ENCODE measurements at regions not wholly inside any gene's neighbourhood (a gene's known extent, or its start where the extent isn't known, plus 50 kb on each side); places are given as distances from the start of the nearest gene placed in this dataset.

DNA sequence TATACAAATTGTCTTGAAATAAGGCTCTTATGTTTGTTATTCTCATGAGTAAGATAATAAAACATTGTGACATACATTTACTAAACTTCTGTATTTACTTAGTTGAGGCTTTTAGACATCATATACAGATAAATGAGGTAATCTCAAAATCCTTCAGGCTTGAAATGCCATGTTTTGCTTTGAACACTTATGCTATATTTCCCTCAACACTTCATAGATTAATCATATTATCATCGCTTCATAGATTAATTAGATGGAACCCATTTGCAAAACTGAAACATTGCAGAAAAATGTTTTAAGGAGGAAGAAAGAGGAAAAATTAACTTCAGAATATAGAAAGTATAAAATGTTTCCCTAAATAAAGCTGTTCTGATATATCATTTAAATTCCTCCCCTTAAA, 165.0 kb upstream of the CNTNAP2 start:
- no peak overlapping the region for H3K4ac ChIP-seq (replicated peaks; ENCODE audit: insufficient read length, low read depth, low read length)
- no peak overlapping the region for H2BK12ac ChIP-seq (ENCODE audit: low read depth, low read length)
- no peak overlapping the region for H4K8ac ChIP-seq (ENCODE audit: extremely low read depth, insufficient read depth, low read length)
- CTCF ChIA-PET (ENCODE audit: partially characterized antibody), result interaction anchor here (1.0 to 1.5 kb wide), 2 partner anchors 20 to 49 kb away, joined by 3 read pairs; no protein-coding TSS in a partner anchor
- no peak overlapping the region for H3K18ac ChIP-seq (ENCODE audit: extremely low read depth, low read length)
- H2BK120ac ChIP-seq (replicated peaks; ENCODE audit: low read depth, low read length), result no peak overlapping the region
- H3K79me2 ChIP-seq (ENCODE audit: control insufficient read depth in 1 of 2, insufficient read depth in 2 of 2, low read length in 2 of 2), result no peaks in the 10 kb centered on the region
- H2AFZ ChIP-seq (ENCODE audit: low read length), result no peak overlapping the region
- H3K9me3 ChIP-seq (ENCODE audit: insufficient read depth in 2 of 2, low read depth in 1 of 2, low read length in 1 of 2), result no peaks in the 10 kb centered on the region
- H4K5ac ChIP-seq (ENCODE audit: insufficient read length, low read depth, low read length), result no peak overlapping the region
- H3K36me3 ChIP-seq (ENCODE audit: control insufficient read depth in 2 of 4, insufficient read depth in 4 of 4, low read length in 3 of 4), result no peaks in the 10 kb centered on the region
- no peak overlapping the region for H3K23ac ChIP-seq (ENCODE audit: insufficient read length)
- DNase-seq (ENCODE audit: low read depth in 1 of 2, low spot score in 2 of 2) (no peak), FAIRE-seq (no peak)
- no peak overlapping the region for H3K14ac ChIP-seq (ENCODE audit: insufficient read length)
- no peaks in the 10 kb centered on the region for H4K20me1 ChIP-seq (replicated peaks in 1 of 2; ENCODE audit: control insufficient read depth in 1 of 2, insufficient read depth in 2 of 2, low read length in 2 of 2)
- H2BK5ac ChIP-seq (ENCODE audit: low read depth, low read length), result no peak overlapping the region
- no peak overlapping the region for H2BK20ac ChIP-seq (ENCODE audit: low read length)
- H3K4me2 ChIP-seq (ENCODE audit: insufficient read depth in 1 of 2, low read depth in 2 of 2, low read length in 2 of 2), result no peak overlapping the region
- H4K91ac ChIP-seq (replicated peaks; ENCODE audit: insufficient read length, low read length), result no peak overlapping the region
- no peaks in the 10 kb centered on the region for H3K79me1 ChIP-seq (ENCODE audit: low read depth, low read length)
- no peaks in the 10 kb centered on the region for H3K4me1 ChIP-seq (replicated peaks in 1 of 4; ENCODE audit: control insufficient read depth in 3 of 4, insufficient read depth in 4 of 4, low read length in 3 of 4)
- H3K4me3 ChIP-seq (ENCODE audit: extremely low read depth in 1 of 4, insufficient read depth in 2 of 4, low read depth in 3 of 4, low read length in 4 of 4), result no peak overlapping the region
- H2AK5ac ChIP-seq (ENCODE audit: low read depth, low read length), result no peak overlapping the region
- H3K27ac ChIP-seq (ENCODE audit: low read depth, low read length), result no peak overlapping the region
- H3K23me2 ChIP-seq (ENCODE audit: low read depth, low read length), result no peaks in the 10 kb centered on the region
- 94% methylated on average over 1 of the region's 1 CpG; no CpG with 5 or more reads in 1 of the 2 experiments for WGBS, 2 experiments (ENCODE audit: extremely low coverage in 1 of 2, insufficient coverage in 1 of 2, insufficient read length in 1 of 2, insufficient replicate concordance in 2 of 2, low coverage in 1 of 2, low lambda C conversion rate in 2 of 2, missing lambda C conversion rate in 1 of 2)
- POLR2A ChIA-PET (ENCODE audit: partially characterized antibody), result no interaction called here
- no peak overlapping the region for H2BK15ac ChIP-seq (ENCODE audit: low read length)
- no peak overlapping the region for H3K56ac ChIP-seq (replicated peaks; ENCODE audit: insufficient read length, low read depth, low read length)
- no peak overlapping the region for H3K9ac ChIP-seq (replicated peaks in 1 of 4; ENCODE audit: extremely low read depth in 1 of 4, low read depth in 3 of 4, low read length in 3 of 4)
- H3K27me3 ChIP-seq (replicated peaks in 1 of 4; ENCODE audit: control insufficient read depth in 3 of 4, extremely low read depth in 1 of 4, insufficient read depth in 3 of 4, low read length in 3 of 4), result no peaks in the 10 kb centered on the region
- TF ChIP-seq EP300 (IDR thresholded peaks at IDR 0.05; ENCODE audit: borderline replicate concordance in 1 of 2, low read depth in 2 of 2, low read length in 2 of 2), result no peak
- TF ChIP-seq TBP (IDR thresholded peaks at IDR 0.05; ENCODE audit: low read depth, low read length), result no peak
- no peak for TF ChIP-seq RNF2 (IDR thresholded peaks at IDR 0.05; ENCODE audit: borderline replicate concordance, low read depth, low read length, missing control alignments, poor library complexity, severe bottlenecking)
- TF ChIP-seq HDAC2 (IDR thresholded peaks at IDR 0.05; ENCODE audit: borderline replicate concordance in 1 of 2, low read depth in 2 of 2, low read length in 2 of 2), result no peak
- TF ChIP-seq POLR2A (IDR thresholded peaks at IDR 0.05; ENCODE audit: control extremely low read depth in 1 of 2, low read depth in 2 of 2, low read length in 2 of 2), result no peak
- no peak for TF ChIP-seq TAF1 (IDR thresholded peaks at IDR 0.05; ENCODE audit: low read depth, low read length)
- TF ChIP-seq HDAC6 (IDR thresholded peaks at IDR 0.05; ENCODE audit: low read depth, low read length), result no peak
- TF ChIP-seq POLR2AphosphoS5 (IDR thresholded peaks at IDR 0.05; ENCODE audit: low read depth, low read length), result no peak
- TF ChIP-seq POU5F1 (IDR thresholded peaks at IDR 0.05; ENCODE audit: low read depth, low read length), result no peak
- TF ChIP-seq CTCF (IDR thresholded peaks at IDR 0.05; ENCODE audit: control extremely low read depth in 1 of 3, insufficient read depth in 1 of 3, low read depth in 1 of 3, low read length in 3 of 3), result no peak
- TF ChIP-seq CTBP2 (IDR thresholded peaks at IDR 0.05; ENCODE audit: borderline replicate concordance, insufficient read depth, insufficient read length, low read length), result no peak
- no peak for TF ChIP-seq BRCA1 (IDR thresholded peaks at IDR 0.05; ENCODE audit: low read depth, low read length)
